Ecto neural progenitor cell (in vitro differentiated cells): ENCODE measurements at regions not wholly inside any gene's neighbourhood (a gene's known extent, or its start where the extent isn't known, plus 50 kb on each side); places are given as distances from the start of the nearest gene placed in this dataset.
A peak's percentile ranks its signal among the peaks of the same experiment; 100 is the strongest.

Source experiments
- DNase-seq: peaks from one replicate; pipeline ENCODE4 v3.0.0-alpha.2; 2018; ENCODE audit warnings: low spot score

- no peak for DNase-seq
Observed at GRCh38 chr10:128675405-128675804, 549.2 kb upstream of the MKI67 start.

GRCh38 chr10:128680116-128680515, 553.9 kb upstream of the MKI67 start:
- no peak for DNase-seq

GRCh38 chr10:128684215-128684614, 558.0 kb upstream of the MKI67 start:
- no peak for DNase-seq

- no peak for DNase-seq
Observed at GRCh38 chr10:128686630-128687278, 560.5 kb upstream of the MKI67 start.

DNA sequence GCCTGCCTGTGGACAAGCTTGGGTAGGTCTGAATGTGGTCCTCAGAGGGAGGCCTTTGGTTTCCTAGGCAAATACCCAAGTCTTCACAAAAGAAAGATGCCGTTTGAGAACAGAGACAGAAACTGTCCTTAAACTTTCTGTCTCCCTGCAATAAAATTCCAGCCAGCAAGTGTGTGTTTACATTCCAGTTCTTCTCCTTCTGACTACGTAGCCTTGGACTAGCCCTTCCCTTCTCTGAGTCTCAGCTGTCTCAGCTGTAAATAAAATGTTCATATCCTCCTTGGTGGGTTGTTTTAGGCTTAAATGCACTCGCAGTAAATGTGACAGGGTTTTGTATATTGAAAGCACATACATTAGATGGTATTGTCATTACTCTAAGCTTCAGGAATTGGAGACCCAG, 561.2 kb upstream of the MKI67 start:
- DNase-seq: no peak

DNA sequence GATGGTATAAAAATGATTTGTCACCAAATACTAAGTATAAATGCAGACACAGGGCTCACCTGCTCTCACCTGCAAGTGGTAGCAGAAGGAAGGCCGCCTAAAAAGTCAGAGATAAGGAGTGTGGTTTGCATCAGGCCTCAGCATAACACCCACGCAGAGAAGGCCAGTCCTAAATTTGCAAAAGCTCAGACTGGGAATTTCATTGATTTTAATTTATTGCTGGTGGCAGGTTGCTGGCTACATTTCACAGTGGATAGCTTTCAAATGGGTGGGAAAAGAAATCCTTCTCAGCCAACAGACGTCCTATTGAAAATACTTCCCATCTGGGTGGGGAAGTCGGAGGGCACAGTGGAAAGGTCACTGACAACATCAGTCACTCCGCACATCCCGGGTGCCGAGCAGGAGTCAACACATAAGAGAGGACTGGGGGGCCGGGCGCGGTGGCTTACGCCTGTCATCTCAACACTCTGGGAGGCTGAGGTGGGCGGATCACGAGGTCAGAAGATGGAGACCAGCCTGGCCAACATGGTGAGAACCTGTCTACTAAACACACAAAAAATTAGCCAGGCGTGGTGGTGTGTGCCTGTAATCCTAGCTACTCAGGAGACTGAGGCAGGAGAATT, 561.8 kb upstream of the MKI67 start:
- DNase-seq: no peak

- no peak for DNase-seq
Observed at GRCh38 chr10:128689667-128690066, 563.4 kb upstream of the MKI67 start.

- DNase-seq: no peak
Observed at GRCh38 chr10:128693493-128694131, 567.4 kb upstream of the MKI67 start.

- DNase-seq: no peak
Observed at GRCh38 chr10:128694168-128694850, 568.1 kb upstream of the MKI67 start.

DNA sequence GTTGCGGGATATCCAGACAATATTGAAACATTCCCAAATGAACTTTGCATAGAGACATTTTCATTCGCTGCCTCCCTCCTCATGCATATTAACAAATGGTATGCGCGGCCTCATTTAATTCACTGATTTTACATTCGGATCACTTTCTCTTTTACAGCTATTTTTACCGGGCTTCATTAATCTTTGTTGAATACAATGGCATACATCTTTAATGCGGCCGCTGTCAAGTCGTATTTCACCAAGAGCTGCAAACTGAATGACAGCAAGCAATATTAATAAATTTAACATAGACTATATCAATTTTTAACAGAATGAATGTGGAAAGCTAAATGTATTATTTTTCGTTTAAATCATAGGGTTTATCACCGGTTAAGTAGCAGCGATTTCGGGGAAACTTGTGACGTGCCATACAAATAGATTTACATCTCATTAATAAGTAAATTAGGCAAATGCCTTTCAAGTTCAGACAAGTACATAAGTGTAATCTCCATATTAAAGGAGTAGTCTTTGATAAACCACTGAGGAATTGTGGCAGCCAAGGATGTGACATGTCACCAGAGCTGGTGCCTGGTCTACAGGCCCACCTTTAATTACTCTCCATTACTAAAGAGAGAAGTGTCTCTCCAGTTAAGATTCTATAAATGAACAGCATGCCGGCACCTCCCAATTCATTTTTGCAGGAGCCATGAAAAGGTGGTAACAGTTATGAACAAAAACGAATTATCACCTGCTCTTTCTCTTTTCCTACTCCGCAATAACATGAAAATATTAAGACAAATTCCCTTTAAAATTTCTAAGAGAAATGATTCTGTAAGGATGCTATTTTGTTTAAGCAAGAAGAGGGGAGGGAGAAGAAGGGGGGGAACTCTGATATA, 568.9 kb upstream of the MKI67 start:
- no peak for DNase-seq

- DNase-seq: no peak
Observed at GRCh38 chr10:128695931-128696330, 569.7 kb upstream of the MKI67 start.

DNA sequence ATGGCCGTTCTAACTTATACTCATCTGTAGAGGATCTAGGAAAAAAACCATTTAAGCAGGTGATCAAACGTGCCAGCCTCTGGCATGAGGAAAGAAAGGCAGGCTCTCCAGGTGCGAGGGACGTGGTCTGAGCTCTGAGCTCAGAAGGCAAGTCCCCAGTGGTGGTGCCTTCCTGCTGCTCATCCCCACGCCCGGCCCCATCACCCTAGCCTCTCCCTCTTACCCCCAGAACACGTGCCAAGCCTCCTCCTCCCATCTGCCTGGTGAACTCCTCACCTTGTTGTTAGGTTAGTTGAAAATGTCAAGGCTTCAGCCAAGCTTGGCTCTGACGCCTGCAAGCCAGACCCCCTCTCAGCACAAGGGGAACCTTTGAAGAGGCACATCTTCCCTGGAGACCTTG, 571.2 kb upstream of the MKI67 start:
- DNase-seq: no peak

- no peak for DNase-seq
Observed at GRCh38 chr10:128701381-128701780, 575.2 kb upstream of the MKI67 start.

GRCh38 chr10:128701837-128702236, 575.6 kb upstream of the MKI67 start:
- DNase-seq: no peak

- no peak for DNase-seq
Observed at GRCh38 chr10:128704716-128705115, 578.5 kb upstream of the MKI67 start.

DNA sequence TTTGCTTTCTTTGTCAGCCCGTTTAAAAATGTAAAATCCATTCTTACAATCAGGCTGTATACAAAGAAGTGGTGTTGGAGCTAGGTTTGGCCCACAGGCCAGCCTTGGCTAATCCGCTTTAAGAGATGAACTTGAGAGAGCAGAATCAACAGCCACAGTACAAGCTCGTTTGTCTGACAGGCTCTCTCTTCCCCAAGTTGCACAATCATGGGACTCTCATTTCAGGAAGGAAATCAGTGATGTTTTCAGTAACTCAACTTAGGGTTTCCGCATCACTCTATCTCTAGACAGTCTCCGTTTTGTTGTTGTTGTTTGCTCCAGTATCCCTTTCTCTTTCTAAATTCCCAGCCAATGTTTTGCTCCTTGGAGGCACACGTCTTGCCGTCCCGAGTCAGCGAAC, 582.0 kb upstream of the MKI67 start:
- no peak for DNase-seq

- DNase-seq: peak; percentile 35
Observed at GRCh38 chr10:128709686-128710085, 583.5 kb upstream of the MKI67 start.

DNA sequence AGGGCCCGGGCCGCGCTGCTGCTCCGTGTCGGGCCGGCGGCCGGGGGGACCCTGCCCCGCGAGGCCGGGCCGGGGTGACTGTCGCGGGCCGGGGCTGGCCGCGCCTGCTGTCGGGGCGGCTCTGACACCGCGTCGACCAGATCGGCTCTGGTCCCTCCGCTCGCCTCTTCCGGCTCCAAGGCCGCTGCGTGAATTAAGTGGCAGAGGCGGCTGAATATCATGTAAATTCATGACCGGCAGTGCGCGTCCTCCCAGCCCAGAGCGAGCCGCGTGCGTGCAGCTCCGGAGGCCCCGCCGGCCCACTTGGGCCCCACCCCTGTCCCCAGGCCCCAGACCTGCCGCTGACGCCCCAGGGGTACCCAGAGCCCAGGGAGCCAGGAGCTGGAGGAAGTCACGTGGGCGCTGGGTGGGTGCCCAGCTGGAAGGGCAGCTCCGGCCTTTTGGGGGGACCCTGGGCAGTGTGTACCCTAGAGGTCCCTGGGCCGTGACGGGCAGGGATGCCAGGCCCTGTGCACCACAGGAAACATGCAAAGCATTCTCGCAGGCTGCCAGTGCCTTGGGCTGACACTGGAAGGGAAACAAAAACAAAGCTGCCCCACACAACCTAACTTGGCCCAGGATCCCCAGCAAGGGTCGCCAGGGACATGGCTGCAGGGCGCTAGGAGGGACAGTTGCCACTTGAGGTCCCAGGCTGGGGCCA, 584.0 kb upstream of the MKI67 start:
- no peak for DNase-seq

GRCh38 chr10:128710798-128711183, 584.6 kb upstream of the MKI67 start:
- DNase-seq: no peak

DNA sequence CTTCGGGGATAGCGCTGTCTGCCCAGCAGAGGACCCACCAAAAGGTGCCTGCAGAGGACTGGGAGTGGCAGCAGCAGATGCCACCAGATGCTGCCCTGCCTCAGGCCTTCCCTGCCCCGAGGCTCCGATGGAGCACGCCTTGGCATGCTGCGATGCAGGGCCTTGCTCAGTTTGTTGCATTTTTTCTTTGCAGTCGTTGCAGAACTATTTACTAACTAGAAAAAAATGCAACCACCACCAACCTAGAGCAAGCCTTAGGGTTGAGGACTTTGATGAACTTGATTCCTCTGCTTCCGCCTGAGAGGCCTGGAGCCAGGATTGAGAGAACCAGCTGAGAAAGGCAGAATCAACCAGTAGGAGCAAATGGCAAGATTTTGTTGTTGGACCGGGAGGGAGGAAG, 585.6 kb upstream of the MKI67 start:
- DNase-seq: peak; percentile 11

GRCh38 chr10:128712661-128713400, 586.6 kb upstream of the MKI67 start:
- DNase-seq: peak; percentile 21
